GM19240 (cell line): ENCODE measurements at regions not wholly inside any gene's neighbourhood (a gene's known extent, or its start where the extent isn't known, plus 50 kb on each side); places are given as distances from the start of the nearest gene placed in this dataset.
"Not testable (repeated sequence)": the region's sequence is repeated elsewhere in the genome, so short reads cannot be mapped to it uniquely, and the experiment has no call there.

Experiments
- DNase-seq: peaks from one replicate; pipeline ENCODE4 v3.0.0; 2011; ENCODE audit warnings: low spot score; ENCODE audit not compliant: insufficient read length

DNA sequence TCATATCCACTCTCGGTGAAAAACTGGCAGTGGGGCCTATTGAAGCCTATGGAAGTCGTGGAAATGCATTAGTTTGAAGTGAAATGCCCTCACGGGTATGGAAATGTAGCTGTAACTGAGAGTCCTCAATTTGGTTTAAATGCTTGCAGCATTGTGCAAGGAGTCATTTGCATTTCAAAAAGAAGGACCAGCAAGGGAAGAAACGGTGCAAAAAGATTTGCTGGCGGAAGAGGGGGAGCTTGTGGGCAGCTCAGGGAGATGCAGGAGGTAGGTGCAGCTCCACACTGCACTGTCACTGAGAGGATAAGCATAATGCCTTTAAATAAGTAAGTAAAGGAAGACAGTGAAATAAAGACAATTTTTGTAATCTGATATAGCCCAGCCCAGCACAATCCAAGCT lies 400.4 kb upstream of the DIPK2B start:
- DNase-seq: no peak

DNA sequence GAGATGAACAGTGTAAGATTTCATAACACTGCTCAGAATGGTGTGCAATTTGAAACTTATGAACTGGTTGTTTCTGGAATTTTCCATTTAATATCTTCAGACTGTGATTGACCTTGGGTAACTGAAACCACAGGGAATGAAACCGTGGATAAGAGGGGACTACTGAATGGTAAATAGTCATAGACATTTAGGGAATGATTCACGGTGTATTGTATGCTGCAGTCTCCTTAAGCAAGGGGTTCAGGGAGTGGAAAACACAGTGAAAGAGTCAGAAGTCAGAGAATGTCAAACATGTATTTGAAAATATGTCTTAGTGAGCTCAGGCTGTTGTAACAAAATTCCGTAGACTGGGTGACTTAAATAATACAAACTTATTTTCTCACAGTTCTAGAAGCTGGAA lies 398.2 kb upstream of the DIPK2B start:
- no peak for DNase-seq

DNA sequence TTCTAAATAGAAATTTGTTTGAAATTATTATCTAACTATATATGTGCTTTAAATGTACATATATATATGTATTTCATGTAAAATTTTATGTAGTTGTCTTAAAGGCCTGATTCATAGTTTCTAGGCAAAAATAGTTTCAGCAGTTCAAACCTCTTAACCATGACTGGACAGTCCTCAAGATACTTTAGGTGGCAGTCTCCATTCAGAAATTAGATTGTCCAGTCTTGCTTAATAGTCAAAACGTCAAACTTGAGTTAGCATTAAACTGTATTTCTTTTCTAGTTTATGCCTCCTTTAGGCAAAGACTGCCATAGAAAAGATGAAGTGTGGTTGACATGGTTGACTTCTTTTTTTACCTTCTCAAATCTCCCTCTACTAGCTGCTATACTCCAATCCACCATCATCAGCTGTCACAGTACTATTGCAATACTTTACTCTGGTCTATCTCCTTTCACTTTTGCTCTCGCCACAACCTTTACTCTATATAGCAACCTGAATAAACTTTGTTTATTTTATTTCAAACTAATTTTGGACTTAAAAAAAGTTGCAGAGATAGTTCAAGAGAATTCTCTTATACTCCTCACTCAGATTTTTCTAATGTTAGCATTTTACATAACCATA lies 395.6 kb upstream of the DIPK2B start:
- no peak for DNase-seq

DNA sequence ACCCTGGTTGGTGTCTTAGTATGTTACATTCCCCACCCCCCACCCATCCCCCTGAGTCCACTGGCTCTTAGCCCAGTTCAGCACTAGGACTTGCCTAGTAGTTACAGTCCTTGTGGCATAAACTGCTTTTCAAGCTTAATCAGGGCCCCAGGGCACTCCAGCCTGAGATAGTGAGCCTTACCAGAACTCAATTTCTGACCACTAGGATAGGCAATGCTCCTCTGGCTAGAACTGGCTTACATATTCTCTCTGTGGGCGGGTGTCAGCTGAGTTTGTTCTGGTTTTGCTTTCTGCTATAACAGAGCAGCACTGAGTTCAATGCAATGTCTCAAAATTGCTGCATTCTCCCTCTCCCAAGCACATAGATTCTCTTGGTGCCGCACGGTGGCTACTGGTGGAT lies 391.4 kb upstream of the DIPK2B start:
- DNase-seq: no peak

DNA sequence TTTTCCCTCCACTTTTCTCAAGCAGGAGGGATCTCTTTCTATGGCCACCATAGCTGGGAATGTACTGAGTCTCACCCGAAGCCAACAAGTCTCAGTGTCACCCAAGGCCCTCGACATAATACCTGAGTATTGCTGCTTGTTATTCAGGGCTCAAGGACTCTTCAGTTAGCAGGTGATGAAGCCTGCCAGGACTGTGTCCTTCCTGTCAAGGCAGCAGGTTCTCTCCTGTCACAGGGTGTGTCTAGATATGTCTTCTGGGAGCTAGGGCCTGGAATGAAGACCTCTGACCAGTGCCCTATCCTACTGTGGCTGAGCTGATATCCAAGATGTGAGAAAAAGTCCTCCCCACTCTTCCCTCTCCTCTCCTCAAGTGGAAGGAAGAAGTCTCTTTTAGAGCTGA lies 391.0 kb upstream of the DIPK2B start:
- no peak for DNase-seq

DNA sequence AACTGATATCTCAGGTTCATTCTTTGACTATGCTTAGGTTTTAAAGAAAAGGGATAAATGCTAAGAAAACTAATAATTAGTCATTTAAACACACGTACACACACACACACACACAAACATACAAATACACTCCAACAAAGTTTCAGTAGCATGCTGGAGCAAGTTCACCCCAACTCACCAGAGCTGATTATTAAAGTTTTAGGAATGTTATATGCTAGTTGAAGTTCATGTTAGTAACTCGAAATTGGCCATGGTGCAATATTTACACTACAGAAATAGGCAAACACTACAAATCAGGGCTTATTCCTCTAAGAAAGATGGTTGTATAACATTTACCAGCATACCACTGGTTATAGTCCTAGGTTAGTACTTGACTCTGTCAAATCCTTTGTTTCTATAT lies 384.0 kb upstream of the DIPK2B start:
- DNase-seq: no peak

DNA sequence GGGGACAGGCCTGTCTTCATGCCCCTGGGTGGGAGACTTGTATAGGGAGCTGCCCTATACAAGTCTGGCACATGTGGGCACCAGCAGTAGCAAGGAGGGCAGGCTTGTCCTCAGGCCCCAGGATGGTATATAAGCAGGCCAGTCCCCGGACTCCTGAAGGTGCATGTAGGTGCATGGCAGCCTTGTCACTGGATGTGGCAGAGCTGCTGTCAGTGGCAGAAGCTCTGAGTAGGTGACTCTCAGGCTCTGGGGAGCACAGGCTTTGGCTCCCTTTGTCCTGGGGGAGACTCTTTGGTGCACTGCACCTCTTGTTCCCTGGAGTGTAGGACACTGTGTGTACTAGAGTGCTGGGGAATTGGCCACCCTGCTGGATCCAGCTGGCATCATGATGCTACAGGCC lies 376.7 kb upstream of the DIPK2B start:
- no peak for DNase-seq

DNA sequence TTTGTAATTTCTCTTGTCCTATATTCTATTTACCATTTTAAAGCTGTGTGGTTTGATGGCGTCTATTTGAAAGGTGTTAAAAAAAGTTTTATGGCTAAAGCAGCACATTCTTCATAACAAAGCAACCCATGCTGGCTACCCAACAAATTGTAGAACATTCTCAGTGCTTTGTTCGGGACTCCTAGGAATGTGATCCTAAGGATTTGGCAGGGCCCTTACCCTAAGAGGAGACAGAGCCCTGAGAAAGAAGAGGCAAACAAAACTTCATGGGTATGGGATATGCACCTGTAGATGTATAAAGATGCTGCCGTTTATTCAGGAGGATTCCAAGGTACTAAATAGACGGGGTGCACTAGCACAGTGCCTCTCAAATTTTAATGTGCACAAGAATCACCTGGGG lies 370.8 kb upstream of the DIPK2B start:
- no peak for DNase-seq

DNA sequence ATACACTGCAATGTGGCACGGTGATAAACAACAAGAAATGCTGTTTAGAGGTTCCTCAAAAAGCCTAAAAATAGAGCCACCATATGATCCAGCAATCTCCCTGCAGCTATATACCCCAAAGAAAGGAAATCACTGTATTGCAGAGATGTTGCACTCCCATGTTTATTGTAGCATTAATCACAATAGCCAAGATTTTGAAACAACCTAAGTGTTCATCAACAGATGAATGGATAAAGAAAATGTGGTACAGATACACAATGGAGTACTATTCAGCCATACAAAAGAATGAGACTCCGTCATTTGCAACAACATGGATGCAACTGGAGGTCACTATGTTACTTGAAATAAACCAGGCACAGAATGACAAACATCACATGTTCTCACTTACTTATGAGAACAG lies 365.8 kb upstream of the DIPK2B start:
- no peak for DNase-seq

DNA sequence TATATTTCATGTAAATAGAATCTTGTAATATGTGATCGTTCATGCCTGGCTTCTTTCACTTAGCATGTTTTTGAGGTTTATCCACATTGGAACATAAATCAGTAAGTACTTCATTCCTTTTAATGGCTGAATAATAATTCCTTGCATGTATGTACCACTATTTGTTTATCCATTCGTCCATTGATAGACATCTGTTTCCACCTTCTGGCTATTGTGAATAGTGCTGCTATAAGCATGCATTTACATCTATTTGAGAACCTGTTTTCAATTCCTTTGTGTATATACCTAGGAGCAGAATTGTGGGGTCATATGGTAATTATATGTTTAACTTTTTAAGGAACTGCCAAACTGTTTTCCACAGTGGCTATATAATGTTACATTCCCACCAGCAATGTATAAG lies 356.7 kb upstream of the DIPK2B start:
- DNase-seq: no peak

DNA sequence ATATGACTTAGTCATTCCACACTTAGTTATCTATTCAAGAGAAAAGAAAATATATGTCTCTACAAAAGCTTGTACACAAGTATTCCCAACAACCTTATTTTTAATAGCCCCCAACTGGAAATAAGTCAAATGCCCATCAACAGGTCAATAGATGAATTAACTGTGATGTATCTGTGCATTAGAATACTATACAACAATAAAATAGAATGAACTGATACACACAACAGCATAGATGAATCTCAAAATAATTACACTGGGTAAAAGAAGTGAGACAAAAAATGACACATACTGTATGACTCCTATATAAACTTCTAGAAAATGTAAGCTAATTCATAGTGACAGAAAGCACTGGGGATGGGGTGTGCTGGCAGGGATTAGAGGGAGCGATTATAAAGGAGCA lies 354.1 kb upstream of the DIPK2B start:
- DNase-seq: no peak

DNA sequence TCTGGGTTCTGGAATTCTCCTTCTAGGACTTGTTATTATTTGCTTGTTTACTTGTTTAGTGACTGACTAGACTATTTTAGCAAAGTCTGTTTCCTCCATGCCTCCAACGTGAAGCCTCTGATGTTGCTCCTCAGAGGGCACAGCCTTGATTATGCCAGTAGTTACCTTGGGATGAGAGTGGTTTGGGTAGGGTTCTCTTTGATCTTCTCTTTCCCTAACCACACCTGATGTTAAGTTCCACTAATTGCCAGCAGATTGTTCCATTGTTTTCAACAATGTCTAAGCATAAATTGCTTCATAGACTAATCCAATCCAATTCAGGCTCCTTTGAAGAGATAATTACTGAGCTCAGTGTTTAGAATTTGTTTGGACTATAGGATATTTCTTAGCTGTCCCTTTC lies 352.7 kb upstream of the DIPK2B start:
- no peak for DNase-seq

DNA sequence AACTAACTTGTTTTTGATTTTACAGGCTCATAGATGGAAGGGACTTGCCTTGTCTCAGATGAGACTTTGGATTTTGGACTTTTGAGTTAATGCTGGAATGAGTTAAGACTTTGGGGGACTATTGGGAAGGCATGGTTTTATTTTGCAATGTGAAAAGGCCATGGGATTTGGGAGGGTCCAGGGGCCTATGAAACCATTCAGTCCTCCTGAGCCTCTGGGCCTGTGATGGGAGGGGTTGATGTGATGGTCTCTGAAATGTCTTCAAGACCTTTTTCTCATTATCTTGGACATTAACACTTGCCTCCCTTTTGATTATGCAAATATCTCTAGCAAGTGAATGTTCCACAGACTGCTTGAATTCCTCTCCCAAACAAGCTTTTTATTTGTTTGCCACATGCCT lies 346.0 kb upstream of the DIPK2B start:
- DNase-seq: not testable (repeated sequence)

DNA sequence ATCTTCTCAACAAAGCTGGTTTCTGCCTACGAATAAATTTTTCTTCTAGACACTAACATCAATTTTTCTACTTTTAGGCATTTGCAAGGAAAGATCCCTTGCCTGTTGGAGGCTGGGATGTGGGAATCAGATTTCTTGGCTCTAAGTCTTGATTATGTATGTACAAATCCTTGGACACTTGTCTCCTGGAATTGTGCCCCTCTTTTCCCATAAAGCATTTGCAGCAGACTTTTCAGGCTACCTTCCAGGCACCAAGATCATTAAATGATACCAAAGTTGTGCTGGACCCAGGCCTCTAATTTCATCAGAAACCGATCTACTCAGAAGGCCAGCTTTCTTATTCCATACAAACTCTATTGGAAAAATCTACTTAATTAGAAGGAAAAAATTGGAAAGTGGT lies 339.5 kb upstream of the DIPK2B start:
- no peak for DNase-seq

DNA sequence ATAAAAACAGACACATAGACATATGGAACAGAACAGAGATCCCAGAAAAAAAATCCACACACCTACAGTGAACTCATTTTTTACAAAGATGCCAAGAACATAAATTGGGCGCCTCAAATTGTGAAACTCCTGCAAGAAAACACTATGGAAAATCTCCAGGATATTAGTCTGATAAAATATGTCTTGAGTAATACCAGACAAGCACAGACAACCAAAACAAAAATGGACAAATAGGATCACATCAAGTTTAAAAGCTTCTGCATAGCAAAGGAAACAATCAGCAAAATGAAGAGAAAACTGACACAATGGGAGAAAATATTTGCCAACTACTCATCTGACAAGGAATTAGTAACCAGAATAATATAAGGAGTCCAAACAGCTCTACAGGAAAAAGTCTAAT lies 337.3 kb upstream of the DIPK2B start:
- DNase-seq: no peak

DNA sequence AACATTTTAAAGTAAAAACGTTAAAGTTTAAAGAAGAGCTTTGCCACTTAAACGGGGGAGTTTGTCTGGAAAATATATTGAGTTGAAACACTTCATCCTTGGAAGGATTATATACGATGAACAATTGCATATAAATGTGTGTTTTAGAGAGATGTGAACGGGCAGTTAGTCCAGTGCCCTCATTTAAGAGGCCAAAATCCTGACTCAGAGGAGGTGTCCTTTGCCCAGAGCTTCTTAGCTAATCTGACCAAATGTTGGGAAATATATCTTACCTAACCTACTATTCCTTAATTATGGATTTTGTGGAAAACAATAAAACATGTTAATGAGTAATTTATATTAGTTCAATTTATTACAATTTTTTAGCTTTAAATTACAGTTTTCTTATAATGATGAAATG lies 327.2 kb upstream of the DIPK2B start:
- no peak for DNase-seq

DNA sequence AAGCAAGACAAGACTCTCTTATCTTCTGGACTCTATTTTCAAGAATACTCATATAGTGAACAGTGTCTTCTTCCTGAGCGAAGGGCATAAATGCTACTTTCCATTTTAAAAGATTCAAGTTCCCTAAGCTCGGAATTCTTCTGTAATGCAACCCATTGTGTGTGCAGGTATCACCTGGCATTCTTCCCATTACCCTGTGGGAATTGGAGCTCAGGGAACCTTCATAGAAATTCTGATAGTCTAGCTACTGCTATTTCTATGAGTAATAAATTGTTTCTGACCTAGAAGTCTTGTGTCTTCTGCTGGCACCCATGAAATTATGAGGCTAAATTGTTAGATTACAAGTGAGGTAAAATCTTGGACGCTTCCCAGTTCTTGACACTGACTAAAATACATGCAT lies 324.1 kb upstream of the DIPK2B start:
- DNase-seq: no peak

DNA sequence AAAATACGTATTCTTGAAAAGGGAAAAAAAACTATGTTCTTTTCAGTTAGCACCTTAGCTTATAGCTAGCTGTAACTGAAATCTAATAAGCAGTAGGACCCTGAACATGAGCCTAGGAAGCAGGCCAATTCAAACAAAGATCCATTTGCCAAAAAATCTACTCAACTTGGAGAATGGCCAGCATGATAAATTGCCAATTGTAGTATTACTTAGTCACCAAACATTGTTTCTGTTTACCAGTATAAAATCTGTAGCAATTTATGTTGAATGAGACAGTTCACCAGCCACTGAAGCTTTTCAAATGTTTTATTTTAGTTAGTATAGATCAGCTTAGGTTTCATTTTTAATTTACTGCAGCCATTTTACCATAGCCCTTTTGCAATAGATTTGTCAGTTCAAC lies 323.6 kb upstream of the DIPK2B start:
- no peak for DNase-seq

DNA sequence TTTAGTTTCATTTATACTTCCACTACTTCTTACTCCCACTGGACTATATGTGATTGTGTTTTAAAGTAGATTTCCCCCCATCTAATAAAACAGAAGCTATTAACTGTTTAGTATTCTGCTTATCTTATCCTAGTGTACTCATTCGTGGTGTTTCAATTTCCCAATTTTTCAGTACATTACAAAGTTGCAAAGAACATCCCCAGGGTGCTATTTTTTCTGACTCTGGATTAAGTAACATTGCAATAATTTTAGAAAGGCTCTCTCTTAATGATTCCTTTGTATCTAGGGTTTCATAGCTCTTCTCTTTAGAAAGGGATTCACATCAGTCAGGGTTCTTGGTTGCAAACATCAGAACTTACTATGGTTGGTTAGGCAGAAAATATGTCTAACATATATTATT lies 317.9 kb upstream of the DIPK2B start:
- no peak for DNase-seq

DNA sequence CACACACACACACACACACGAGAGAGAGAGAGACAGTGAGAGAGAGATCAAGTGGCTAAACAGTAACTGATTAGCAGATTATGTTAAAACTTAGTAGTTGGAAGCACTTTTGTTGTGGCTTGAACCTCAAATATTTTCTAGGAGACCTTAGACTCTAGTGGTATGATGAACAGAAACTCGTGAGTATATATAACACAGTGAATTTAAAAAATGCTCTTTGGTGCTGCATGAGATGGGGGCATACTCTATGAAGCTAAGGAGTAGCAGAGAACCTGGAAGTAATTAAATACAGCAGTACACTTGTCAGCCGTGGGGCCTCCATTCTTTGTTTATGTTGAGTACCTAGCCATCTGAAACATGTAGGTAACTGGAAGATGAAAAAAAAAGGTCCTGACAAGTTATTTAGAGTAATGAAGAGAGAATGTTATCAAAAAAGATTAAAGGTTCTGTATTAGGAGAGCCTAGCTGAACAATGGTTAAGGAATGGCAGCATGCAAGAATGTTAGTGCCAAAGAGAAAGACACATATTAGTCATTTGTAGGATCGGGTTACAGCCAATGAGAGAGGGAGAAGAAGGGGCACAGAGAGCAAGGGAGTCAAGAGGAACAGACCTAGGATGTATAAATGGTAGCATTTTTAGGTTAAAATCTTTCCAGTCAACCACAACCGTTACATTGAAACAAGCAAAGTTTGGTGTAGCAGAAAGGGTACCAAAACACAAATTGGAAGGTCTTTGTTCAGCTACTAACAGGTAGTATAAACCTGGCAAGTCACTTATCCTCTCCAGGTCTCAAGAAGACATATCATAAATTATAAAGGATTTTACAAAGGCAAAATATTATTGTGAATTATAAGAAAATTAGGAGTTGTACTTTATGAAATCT lies 316.7 kb upstream of the DIPK2B start:
- DNase-seq: no peak

DNA sequence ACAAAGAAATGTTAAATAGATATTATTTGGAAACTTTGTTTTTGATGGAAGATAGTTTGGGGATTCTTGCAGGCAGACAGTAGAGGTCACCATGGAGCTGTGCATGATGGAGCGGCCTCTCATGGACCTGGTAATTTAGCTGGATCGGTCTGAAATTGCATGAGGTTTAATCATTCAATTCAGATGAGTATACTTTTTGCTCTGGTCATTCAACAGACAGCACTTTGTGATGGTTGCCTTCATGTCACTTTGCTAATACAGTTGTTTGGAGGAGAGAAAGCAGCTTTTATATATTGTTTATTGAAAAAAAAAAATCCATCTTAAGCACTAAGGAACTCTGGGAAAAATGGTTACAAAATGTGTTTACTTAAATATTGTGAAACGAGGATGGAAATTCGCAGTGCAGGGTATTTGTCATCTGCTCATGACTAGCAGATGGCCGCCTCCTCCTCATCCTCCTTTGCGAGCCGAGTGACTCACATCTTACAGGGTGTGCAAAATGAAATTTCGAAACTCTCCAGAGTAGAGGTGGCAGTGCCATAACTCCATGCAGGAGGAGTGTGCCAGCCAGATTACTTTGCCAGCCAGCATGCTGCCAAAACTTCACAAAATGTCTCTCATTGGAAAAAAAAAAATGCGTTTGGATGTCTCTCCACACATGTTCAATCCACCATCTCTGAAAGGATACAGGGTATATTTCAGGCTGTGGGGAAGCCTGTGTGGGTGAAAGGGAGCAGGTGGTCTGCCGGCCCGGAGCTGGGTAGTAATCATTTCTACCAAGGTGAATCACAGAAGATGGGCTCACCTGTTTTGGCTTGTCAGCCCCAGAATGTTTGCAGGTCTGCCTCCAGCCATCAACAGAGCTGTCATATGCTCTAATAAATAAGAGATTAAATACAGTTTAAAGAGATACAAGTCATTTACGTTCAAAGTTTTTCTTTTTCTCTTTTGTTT lies 314.9 kb upstream of the DIPK2B start:
- DNase-seq: no peak

DNA sequence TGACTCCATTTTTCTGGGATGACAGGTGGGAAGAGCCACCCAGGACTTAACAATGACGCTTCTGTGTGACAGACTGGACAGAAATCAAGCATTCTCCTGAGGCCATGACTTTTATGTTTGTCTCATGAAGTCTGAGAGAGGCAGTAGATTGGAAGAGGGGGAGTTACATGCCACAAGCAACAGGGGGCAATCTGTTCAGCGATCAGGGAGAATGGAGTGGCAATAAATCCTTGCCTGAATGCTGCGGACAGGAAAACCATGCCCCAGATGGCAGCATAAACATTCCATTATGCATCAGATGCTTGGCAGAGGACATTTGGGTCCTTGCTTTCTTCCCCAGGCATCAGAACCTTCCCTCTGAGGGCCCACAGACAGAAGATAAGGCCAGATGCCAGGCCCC lies 312.4 kb upstream of the DIPK2B start:
- DNase-seq: no peak
